D721Med (cell line): ENCODE measurements at regions not wholly inside any gene's neighbourhood (a gene's known extent, or its start where the extent isn't known, plus 50 kb on each side); places are given as distances from the start of the nearest gene placed in this dataset.

ENCODE experiments used
- DNase-seq: peaks from one replicate; pipeline ENCODE4 v3.0.0; 2011; ENCODE audit warnings: low spot score; ENCODE audit not compliant: insufficient read length
- FAIRE-seq: peaks from 2 replicates; lab custom pipeline; 2011; peaks lifted over from hg19 to GRCh38; lab: Jason Lieb, UNC
- TF ChIP-seq, protein P1 (sequence below): IDR thresholded peaks from 2 replicates; pipeline ENCODE4 v1.5.1; 2012; ENCODE audit warnings: mild to moderate bottlenecking, control low read depth; ENCODE audit not compliant: insufficient read depth; ENCODE audit errors: missing control alignments

DNA sequence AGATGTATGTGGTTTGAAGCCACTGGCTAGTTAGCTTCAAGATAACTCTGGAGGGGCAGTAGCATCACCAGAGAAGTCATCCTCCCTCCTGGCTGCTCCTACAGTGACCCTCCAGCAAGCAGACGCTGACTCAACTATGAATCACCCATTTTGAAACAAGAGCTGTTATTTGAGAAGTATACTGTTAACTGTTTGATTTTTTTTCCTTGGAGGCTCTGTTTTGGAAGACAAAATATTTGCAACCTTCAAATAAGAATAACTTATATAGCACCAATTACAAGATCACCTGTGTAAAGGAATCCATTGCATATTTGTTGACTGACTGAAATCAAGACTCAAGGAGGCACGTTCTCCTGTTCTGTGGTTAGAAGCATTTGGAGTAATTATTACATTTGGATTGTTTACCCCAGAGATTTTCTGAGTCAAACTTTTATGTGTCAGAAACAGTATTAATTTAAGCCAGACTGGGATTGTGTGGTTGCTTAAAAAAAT lies 313.8 kb downstream of the MTX2 start:
- DNase-seq: no peak
- FAIRE-seq: no peak
- TF ChIP-seq, protein P1, sequence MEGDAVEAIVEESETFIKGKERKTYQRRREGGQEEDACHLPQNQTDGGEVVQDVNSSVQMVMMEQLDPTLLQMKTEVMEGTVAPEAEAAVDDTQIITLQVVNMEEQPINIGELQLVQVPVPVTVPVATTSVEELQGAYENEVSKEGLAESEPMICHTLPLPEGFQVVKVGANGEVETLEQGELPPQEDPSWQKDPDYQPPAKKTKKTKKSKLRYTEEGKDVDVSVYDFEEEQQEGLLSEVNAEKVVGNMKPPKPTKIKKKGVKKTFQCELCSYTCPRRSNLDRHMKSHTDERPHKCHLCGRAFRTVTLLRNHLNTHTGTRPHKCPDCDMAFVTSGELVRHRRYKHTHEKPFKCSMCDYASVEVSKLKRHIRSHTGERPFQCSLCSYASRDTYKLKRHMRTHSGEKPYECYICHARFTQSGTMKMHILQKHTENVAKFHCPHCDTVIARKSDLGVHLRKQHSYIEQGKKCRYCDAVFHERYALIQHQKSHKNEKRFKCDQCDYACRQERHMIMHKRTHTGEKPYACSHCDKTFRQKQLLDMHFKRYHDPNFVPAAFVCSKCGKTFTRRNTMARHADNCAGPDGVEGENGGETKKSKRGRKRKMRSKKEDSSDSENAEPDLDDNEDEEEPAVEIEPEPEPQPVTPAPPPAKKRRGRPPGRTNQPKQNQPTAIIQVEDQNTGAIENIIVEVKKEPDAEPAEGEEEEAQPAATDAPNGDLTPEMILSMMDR: no peak

DNA sequence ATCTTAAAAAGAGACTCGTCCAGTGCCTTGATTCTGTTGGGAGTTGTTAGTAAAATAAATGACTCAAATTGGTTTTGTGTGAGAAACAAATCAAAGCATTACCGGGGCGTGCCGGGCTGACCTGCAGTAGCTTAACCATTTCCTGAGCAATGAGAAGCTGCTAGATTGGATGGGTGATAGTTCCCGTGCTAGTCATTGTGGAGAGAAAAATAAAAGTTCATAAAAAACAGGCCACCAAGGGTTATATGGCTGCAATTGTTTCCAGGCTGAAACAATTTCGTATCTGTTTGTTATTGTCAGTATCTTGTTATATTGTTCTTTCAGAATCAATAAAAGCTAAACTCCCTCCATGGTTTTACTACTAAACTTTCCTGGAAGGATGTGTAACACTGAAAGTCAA lies 314.4 kb downstream of the MTX2 start:
- TF ChIP-seq, protein P1: no peak
- no peak for FAIRE-seq
- DNase-seq: no peak

- FAIRE-seq (no peak), DNase-seq (no peak)
- TF ChIP-seq, protein P1: no peak
Observed at GRCh38 chr2:176584333-176584732, 315.1 kb downstream of the MTX2 start.

DNA sequence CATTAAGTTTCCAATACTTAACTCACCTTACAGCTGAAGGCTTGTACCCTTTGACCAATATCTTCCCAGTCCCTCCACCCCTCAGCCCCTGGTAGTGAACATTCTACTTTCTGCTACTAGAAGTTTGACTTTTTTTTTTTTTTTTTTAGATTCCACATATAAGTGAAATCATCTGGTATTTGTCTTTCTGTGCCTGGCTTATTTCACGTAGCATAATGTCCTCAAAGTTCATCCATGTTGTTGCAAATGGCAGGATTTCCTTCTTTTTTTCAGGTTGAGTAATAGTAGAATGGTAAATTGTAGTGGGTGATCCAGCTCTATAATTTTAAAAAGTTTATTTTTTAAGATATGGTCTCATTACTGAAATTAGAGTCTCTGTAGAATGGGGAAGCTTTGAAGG lies 316.0 kb downstream of the MTX2 start:
- FAIRE-seq: no peak
- TF ChIP-seq, protein P1: no peak
- no peak for DNase-seq

DNA sequence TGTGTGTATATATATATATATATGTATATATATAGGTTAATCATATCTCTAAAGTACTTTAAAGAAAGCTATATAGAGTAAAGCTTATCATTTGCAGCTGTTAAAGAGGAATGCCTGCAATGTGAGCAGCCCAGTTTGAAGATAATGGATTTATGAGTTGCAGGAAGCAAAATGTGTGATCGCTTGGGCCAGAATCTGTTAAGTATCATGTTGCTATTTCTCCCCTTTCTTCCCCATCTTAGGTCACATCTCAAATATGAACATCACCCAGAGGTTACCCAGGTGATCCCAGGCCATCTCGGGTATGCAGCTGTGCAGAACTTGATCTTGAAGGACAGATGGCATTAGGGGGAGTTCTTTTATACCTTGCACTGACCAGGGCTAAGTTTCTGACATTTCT lies 316.5 kb downstream of the MTX2 start:
- DNase-seq (no peak), FAIRE-seq (no peak)
- TF ChIP-seq, protein P1: no peak

DNA sequence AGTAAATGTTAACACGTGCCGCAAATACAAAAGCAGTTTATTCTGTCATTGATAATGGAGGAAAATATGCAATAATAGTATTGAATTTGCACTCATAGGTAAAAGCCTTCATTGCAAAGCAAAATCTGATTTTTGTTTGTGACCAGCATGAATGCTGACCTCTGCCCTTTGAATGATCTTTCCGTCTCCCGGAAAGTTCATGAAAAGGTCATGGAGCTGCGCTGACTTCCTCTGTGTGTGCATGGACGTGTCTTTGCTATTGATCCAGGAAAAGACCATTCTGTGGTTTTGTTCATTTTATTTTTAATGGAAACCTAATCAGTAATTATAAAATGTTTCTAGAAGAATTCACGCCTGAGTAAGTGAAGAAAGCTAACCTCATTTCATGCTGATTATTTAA lies 320.0 kb downstream of the MTX2 start:
- TF ChIP-seq, protein P1: no peak
- FAIRE-seq: no peak
- no peak for DNase-seq

DNA sequence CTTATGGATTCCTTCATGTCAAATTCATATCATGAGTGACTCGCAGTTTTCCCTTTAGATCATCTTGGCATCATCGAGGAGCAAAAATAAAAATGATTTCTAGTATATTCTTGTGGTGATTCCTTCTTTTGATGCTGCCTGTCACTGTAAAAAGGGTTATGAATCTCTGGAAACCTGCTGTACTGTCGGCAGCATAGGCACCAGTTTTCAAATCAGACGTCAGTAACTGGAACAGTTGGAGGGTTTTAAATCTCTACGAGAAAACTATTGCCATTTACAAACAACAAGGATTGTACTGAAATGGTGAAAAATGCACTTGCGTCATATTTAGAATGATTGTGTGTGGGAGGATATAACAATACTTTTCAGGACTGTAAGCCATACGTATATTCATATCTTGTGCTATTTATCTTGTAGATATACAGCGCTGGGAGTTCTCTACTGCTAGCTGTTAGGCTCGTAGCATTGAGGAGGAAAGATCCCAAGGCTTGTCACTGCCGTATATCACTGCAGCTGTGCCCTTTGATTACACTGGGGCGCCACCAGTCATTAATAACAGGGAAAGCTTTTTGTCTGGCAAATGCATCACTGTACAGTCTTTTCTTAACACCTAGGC lies 320.7 kb downstream of the MTX2 start:
- no peak for FAIRE-seq
- DNase-seq: no peak
- TF ChIP-seq, protein P1: no peak
